Frontal cortex (tissue), 3 donors: ENCODE measurements at regions not wholly inside any gene's neighbourhood (a gene's known extent, or its start where the extent isn't known, plus 50 kb on each side); places are given as distances from the start of the nearest gene placed in this dataset.

Experiments used
- DNase-seq, 2 donors: peaks; one replicate each; pipeline ENCODE4 v3.0.0; 2012; ENCODE audit warnings: low spot score in 2 of 2
- FAIRE-seq: peaks from 2 replicates; lab custom pipeline; 2012; peaks lifted over from hg19 to GRCh38; lab: Jason Lieb, UNC
- donor health status: control.
- donor health status: control.
- donor health status: control.

GRCh38 chr2:7497178-7497577, 580.0 kb downstream of the RNF144A start:
- no peak for DNase-seq
- no peak for FAIRE-seq

DNA sequence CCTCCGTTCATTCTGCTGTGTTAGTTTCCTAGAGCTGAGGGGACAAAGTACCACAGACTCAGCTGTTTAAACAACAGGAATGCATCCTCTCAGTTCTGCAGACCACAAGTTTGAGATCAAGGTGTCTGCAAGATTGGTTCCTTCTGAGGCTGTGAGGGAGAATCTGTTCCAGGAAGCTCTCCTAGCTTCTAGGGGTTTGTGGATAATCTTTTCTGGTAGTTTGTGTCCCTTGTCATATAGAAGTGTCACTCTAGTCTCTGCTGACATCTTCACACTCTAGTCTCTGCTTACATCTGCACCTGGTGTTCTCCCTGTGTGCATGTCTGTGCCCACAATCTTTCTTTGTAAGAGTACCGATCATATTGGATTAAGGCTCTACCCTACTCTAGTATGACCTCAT, 581.8 kb downstream of the RNF144A start:
- FAIRE-seq (no peak), DNase-seq (no peak)

DNA sequence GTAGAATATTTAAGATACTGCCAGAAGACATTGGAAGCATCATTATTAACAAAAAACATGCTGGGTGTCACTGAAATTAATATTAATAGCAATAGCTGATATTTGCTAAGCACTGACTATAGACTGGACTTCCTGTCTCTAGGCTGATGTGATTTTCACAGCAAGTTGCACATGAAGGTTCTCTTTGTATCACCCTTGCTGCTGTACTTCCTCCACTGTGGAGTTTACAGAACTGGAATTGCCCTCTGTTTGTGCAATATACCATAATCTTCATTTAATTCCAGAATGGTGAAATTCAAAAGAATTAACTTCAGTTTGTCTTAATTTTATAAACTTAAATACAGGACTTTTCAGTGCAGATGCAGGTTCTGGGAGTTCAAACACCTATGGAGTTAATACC, 585.1 kb downstream of the RNF144A start:
- no peak for FAIRE-seq
- no peak for DNase-seq

DNA sequence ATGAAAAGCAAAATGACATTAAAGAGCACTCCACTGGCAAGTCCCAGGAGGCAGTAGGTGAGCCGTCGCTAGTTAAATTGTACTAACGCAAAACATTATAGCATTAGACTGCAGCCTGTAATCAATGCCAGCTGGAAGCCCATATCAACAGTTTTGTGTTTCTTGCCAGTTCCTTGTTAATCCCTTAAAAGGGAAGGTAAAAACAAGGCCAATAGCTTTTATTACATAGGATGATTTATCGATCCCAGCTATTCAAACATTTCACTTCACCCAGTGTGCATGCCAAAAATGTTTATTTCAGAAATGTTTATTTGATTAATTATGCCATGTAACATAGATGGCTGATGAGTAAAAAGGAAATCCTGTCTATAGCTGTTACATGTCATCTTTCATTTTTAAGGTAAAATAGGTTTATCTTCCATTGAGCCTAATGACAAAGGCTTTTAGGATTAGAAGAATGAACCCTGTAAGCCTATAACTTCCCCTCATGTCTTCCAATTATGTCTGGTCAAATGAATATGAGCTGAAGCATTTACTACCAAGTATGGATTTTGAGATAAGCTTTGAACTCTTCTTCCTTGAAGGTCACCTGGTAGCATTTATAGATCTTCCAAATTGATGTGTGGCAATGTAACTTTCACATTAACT, 591.2 kb downstream of the RNF144A start:
- FAIRE-seq (no peak), DNase-seq (no peak)

DNA sequence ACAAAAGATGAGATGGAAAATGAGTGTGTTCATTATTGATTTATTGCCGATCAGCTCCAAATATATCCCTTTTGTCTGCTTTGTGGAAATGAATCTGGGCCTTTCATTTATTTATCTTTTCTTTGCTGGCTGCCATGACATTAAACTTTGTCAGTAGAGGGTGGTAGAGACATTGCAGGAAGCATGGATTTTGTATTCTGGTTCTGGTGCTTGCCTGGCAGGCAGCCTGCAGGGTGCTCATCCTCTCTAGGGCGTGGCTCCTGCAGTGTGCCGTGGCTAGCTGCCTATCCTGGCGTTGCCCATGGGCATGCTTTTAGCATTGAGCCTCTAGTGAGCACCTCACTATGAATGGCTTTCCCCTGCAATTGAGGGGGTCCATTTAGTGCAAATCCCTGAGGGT, 593.1 kb downstream of the RNF144A start:
- FAIRE-seq (no peak), DNase-seq (no peak)

GRCh38 chr2:7513834-7514233, 596.6 kb downstream of the RNF144A start:
- FAIRE-seq = no peak
- DNase-seq = no peak

GRCh38 chr2:7515327-7515726, 598.1 kb downstream of the RNF144A start:
- DNase-seq (no peak), FAIRE-seq (no peak)

DNA sequence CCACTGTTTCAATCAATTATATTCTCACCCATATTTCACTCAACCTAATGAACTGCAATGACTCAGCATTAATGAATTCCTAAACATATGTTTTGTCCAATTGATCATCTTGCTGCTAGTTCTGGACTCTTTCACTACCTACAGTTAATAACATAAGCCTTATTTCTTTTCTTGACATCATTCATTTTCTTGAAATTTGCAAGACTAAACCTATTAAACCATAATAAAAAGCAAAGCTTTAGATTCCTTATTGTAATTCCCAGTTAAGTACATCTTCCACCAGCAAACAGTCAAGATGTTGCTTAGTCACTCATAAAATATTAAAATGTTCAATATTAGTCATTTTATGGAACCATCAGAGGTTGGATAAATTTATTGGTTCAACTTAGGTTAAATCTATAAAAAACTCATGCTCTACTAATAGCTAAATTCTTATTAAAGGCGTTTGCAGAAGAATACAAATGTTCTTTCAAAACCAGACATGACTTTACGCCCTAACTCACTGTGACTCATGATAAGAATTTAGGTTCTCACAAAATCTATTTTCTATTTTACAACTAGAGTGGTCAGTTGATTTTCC, 599.4 kb downstream of the RNF144A start:
- FAIRE-seq (no peak), DNase-seq (no peak)

GRCh38 chr2:7517088-7517487, 599.9 kb downstream of the RNF144A start:
- no peak for FAIRE-seq
- no peak for DNase-seq

DNA sequence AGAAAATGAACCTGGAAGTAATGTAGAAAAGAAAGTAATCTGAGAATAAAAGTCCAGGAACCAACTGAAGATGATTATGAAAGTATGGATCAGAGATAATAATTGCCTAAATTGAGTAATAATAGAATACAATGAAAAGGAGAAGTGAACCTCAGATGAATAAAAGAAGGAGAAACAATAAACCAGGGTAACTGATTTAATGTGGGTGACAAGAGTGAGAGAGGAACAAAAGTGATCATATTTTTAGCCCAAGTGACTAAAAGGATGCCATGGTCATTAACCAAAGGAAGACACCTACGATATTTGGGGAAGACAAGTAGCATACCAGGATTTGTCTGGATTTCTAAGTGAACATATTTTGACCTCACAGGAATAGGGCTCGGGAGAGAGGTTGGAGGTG, 600.6 kb downstream of the RNF144A start:
- no peak for FAIRE-seq
- no peak for DNase-seq

DNA sequence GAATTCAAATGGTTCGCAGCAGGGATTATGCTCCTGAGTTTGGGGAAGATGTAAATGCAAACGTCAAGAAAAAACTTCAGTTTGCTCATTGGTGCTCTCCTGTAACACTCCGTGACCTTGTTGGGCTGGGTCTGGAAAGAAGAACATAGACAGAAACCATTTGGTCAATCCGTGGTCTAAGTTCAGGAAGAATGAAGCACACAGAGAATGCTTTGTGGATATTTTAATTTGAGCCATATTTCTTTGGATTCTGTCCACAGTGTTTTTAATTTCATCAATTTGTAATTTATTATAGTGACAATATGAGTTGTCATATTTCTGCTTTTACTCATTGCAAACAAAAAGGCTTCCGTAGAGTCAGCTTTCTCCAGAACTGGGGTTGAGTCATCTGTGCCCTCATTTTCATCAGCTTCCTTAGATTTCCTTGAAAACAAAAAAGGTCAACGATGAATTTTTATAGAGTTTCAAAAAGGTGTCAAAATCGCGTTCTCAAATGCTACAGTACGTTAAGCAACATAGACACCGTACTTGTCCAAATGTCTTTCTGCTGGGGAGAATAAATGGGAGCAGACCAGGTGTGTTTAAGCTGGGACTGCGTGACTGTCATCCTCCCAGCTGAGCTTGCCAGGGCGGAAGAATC, 606.4 kb downstream of the RNF144A start:
- FAIRE-seq (no peak), DNase-seq (no peak)

- FAIRE-seq = no peak
These were observed 607.0 kb downstream of the RNF144A start for GRCh38 chr2:7524195-7524594.

GRCh38 chr2:7525746-7526145, 608.5 kb downstream of the RNF144A start:
- FAIRE-seq (no peak), DNase-seq (no peak)

More at GRCh38 chr2:7524195-7524594, 607.0 kb downstream of the RNF144A start:
- DNase-seq = no peak

DNA sequence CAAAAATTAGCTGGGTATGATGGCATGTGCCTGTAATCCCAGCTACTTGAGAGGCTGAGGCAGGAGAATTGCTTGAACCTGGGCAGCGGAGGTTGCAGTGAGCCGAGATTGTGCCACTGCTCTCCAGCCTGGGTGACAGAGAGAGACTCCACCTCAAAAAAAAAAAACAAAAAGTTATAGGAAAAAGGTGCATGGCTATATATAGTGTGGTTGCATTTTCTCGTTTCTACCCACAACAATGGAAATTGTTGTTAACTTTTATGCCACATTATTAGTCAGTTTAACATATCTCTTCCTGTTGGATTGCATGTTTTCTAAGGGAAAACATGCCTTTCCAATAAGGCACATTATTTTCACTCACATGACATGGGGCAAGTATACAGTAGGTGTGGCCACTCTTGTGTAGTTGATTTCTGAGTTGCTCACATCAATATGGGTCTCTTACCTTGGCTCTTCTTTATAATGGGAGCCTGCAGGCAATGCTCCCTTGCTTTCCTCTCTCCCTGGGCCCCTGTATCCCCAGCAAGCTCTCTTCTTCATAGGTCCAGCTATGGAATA, 610.0 kb downstream of the RNF144A start:
- no peak for FAIRE-seq

DNA sequence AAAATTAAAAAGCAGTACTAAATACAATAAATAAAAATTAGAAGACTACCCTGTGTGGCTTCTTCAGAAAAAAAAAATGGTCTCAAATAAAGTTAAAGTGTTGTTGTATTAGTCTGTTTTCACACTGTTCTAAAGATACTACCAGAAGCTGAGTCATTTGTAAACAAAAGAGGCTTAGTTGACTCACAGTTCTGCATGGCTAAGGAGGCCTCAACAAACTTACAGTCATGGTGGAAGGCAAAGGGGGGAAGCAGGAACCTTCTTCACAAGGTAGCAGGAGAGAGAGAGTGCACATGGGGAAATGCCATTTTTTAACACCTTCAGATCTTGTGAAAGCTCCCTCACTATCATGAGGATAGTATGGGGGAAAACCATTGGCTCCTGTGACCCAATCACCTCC, 612.8 kb downstream of the RNF144A start:
- DNase-seq = no peak
- FAIRE-seq = no peak

More for the DNA sequence above, 610.0 kb downstream of the RNF144A start:
- no peak for DNase-seq

DNA sequence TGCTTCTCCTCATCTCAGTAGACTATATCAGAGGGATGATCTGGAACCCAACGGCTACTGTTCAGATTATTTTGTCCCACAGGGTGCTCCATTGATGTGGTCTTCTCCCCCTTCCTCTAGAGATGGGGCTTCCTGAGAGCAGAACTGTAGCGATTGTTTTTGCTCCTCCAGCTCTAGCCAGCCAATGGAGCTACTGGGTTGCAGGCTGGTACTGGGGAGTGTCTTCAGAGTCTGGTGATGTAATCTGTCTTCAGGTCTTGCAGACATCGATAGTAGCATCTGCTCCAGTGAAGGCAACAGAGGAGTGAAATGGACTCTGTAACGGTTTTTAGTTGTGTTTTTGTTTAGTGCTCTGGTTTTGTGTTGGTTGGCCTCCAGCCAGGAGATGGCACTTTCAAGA, 621.9 kb downstream of the RNF144A start:
- FAIRE-seq = no peak

DNA sequence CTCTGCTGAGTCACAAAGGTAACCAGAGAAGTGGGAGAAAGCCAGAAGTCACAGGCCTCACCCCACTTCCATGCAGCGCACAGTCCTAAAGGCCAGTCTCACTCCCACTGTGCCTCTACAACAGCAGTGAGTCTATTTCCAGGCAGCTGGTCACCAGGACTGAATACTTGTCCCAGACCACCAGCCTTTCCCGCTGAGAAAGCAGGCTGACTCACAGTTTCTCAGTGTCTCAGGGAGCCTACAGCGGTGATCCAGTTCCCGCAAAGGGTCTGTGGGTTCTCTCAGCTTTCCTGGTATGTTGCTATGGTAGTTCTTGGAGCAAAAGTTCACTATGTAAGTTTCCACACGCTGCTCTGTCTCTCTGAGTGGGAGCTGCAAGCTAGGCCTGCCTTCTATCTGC, 622.5 kb downstream of the RNF144A start:
- no peak for FAIRE-seq
- DNase-seq = no peak

More for the DNA sequence above, 621.9 kb downstream of the RNF144A start:
- no peak for DNase-seq

DNA sequence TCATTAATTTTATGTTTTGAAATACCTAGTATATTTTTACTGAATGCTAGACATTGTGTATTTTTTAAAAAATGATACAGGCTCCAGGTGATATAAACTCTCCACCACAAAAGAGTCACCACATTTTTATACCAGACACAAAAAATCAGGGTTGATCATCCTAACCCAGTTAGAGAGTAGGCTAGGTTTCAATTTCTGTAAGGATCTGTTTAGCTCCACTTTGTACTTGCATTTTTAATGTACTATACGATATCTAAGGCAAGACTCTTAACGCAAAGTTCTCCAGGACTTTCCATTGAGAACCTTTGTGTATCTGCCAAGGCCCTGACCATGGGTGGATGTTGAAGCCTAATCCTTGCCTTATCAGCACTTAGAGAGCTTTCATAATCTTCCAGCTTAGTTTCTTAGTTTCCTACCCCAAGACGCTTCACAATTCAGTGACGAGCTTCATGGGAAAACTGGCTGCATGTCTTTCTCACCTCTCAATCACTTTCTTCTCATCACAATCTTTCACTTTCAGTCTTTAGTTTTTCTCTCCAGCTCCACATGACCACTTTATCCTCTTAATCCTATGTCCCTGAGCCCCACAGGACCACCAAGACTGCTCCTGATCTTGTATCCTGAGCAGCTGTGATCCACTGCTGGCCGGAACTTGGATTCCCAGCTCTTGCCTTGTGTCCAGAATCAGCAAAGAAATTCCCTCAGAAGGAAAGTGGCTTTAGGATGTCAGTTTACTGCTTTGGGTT, 635.8 kb downstream of the RNF144A start:
- DNase-seq (no peak), FAIRE-seq (no peak)

- DNase-seq (no peak), FAIRE-seq (no peak)
These were observed 638.0 kb downstream of the RNF144A start for GRCh38 chr2:7555260-7555659.

GRCh38 chr2:7557376-7557775, 640.2 kb downstream of the RNF144A start:
- FAIRE-seq = no peak
- DNase-seq = no peak

DNA sequence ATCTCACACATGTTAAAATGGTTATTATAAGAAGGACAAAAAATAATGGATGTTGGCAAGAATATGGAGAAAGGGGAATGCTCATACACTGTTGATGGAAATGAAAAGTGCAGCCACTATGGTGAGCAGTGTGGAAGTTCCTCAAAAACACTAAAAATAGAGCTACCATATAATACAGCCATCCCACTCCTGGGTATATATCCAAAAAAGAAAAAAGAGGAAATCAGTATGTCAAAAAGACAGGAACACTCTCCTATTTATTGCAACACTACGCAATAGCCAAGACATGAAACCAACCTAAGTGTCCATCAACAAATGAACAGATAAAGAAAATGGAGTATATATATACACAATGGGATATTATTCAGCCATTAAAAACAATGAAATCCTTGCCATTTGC, 642.6 kb downstream of the RNF144A start:
- DNase-seq (no peak), FAIRE-seq (no peak)
